Stimulated activated naive CD8-positive, alpha-beta T cell treated with anti-CD3 and anti-CD28 coated beads, Interleukin-15, Interleukin-2, amounts not matched to agents 100 ng/mL and 50 ng/mL, for 24 hours (primary cell): ENCODE measurements at regions not wholly inside any gene's neighbourhood (a gene's known extent, or its start where the extent isn't known, plus 50 kb on each side); places are given as distances from the start of the nearest gene placed in this dataset.
"Not testable (repeated sequence)": the region's sequence is repeated elsewhere in the genome, so short reads cannot be mapped to it uniquely, and the experiment has no call there.

Source experiments
- H3K27ac Mint-ChIP-seq: one replicate; pipeline ENCODE4 v1.8.0; 2021; ENCODE audit warnings: mild to moderate bottlenecking, mixed read lengths
- H3K27me3 Mint-ChIP-seq: one replicate; pipeline ENCODE4 v1.8.0; 2021; ENCODE audit warnings: mixed read lengths
- H3K36me3 Mint-ChIP-seq: one replicate; pipeline ENCODE4 v1.8.0; 2021; ENCODE audit warnings: low read depth, mixed read lengths
- H3K4me1 Mint-ChIP-seq: one replicate; pipeline ENCODE4 v1.8.0; 2021; ENCODE audit warnings: low read depth, mixed read lengths
- H3K4me3 Mint-ChIP-seq: one replicate; pipeline ENCODE4 v1.8.0; 2021; ENCODE audit warnings: mild to moderate bottlenecking, mixed read lengths
- H3K9me3 Mint-ChIP-seq: one replicate; pipeline ENCODE4 v1.8.0; 2021; ENCODE audit warnings: mixed read lengths

- Mint-ChIP-seq H3K9me3 (no peaks in the 10 kb centered on the region), H3K36me3 (no peaks in the 10 kb centered on the region), H3K4me3 (no peak overlapping the region), H3K4me1 (peaks cover 3% of the 10 kb centered on the region), H3K27me3 (no peaks in the 10 kb centered on the region), H3K27ac (no peak overlapping the region)
Measured at GRCh38 chr7:16961641-16962040, 79.9 kb upstream of the AGR3 start.

DNA sequence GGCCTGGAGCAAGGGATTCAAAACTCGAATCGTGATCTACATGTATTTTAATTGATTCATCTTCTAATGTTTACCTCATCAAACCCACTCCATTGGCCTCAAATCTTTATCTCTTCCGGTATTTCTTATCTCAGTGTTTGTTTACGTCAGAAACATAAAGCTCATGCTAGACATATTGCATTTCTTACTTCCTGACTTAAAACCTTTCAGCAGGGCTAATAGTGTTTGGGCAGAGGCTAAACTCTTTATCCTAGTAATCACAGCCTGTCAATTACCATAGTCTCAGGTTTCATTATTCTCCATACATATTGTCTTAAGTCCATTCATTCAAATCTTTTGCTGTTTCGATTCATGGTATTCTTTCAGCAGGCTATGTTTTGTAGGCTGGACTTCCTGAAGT lies 81.3 kb upstream of the AGR3 start:
- peaks cover 3% of the 10 kb centered on the region for H3K4me1 Mint-ChIP-seq
- H3K4me3 Mint-ChIP-seq, result no peak overlapping the region
- H3K27ac Mint-ChIP-seq, result no peak overlapping the region
- H3K27me3 Mint-ChIP-seq, result no peaks in the 10 kb centered on the region
- H3K9me3 Mint-ChIP-seq, result no peaks in the 10 kb centered on the region
- H3K36me3 Mint-ChIP-seq, result no peaks in the 10 kb centered on the region

DNA sequence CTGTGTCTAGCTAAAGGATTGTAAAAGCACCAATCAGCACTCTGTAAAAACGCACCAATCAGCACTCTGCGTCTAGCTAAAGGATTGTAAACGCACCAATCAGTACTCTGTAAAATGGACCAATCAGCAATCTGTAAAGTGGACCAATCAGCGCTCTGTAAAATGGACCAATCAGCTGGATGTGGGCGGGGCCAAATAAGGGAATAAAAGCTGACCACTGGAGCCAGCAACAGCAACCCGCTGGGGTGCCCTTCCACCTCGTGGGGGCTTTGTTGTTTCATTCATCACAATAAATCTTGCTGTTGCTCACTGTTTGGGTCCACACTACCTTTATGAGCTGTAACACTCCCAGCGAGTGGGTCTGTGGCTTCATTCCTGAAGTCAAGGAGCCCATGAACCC lies 83.9 kb upstream of the AGR3 start:
- H3K9me3 Mint-ChIP-seq, H3K27me3 Mint-ChIP-seq, H3K4me1 Mint-ChIP-seq, H3K4me3 Mint-ChIP-seq, H3K27ac Mint-ChIP-seq, H3K36me3 Mint-ChIP-seq: not testable (repeated sequence)

GRCh38 chr7:16967300-16967811 lies 85.6 kb upstream of the AGR3 start:
- Mint-ChIP-seq H3K27ac (no peak overlapping the region), H3K27me3 (no peaks in the 10 kb centered on the region), H3K4me1 (no peaks in the 10 kb centered on the region), H3K36me3 (no peaks in the 10 kb centered on the region), H3K4me3 (no peak overlapping the region), H3K9me3 (no peaks in the 10 kb centered on the region)

- Mint-ChIP-seq H3K27ac (no peak overlapping the region), H3K36me3 (no peaks in the 10 kb centered on the region), H3K4me3 (no peak overlapping the region), H3K9me3 (no peaks in the 10 kb centered on the region), H3K27me3 (no peaks in the 10 kb centered on the region), H3K4me1 (peaks cover 4% of the 10 kb centered on the region)
Measured at GRCh38 chr7:16970732-16971482, 89.1 kb upstream of the AGR3 start.

DNA sequence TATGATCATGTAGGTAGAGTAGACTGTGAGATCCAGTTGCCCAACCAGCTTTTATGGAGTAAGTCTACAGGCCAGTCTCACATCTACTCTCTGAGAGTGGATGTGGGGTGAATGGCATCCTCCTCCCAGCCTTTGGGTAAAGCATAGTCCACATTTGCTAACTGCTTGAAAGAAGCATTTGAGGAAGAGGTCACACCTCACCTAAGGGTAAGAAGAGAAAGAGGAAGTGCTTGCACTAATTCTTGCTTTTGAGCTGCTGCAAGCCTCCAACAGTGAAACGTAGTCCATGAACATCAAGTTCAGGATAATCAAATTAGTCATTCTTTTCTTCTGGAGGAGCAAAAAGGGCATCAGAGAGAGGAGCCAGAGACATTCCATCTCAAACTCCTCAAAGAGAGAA lies 93.9 kb upstream of the AGR3 start:
- Mint-ChIP-seq H3K27me3 (no peaks in the 10 kb centered on the region), H3K36me3 (no peaks in the 10 kb centered on the region), H3K9me3 (no peaks in the 10 kb centered on the region), H3K27ac (no peak overlapping the region), H3K4me3 (no peak overlapping the region), H3K4me1 (peaks cover 5% of the 10 kb centered on the region)

DNA sequence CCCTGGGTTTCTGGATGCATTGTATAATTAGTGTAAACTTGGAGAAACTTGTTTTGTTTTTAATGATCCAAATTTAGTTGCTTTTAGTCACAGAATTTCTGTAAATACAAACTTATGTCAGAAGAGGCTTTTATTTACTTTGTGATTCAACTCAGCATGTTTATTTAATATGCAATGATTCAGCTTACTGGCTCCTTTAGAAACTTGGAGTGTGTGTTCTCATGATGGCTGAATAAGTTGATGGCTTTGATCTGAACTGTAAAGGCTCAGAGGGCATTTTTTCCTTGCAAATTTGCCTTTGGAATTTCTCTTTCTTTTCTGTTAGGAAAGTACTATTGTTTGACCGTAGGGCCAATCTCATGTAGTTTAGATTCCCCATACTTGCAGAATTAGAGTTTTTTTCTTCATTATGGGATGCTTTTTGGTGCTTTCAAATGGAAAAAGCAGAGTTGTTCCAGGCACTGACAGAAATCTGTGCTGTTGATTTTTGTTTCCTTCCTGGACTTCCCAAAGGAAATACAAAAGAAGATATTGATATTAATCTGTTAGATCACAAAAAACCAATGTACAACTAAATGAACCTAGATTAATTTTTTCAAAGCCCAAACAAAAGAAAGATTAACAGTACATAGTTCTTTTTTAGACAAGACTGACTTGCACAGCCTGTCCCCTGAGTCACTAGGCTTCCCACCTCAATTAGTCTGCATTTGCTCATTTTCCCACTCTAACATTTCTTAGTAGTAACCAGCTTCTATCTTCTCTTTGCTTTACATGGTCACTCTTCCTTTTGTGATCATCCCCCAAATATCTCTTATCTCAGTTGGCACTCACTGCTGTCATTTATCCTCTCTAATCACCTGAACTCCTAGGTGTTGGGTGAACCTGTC lies 96.8 kb upstream of the AGR3 start:
- peaks cover 11% of the 10 kb centered on the region for H3K4me1 Mint-ChIP-seq
- H3K4me3 Mint-ChIP-seq, result no peak overlapping the region
- no peak overlapping the region for H3K27ac Mint-ChIP-seq
- H3K27me3 Mint-ChIP-seq, result no peaks in the 10 kb centered on the region
- no peaks in the 10 kb centered on the region for H3K36me3 Mint-ChIP-seq
- no peaks in the 10 kb centered on the region for H3K9me3 Mint-ChIP-seq

DNA sequence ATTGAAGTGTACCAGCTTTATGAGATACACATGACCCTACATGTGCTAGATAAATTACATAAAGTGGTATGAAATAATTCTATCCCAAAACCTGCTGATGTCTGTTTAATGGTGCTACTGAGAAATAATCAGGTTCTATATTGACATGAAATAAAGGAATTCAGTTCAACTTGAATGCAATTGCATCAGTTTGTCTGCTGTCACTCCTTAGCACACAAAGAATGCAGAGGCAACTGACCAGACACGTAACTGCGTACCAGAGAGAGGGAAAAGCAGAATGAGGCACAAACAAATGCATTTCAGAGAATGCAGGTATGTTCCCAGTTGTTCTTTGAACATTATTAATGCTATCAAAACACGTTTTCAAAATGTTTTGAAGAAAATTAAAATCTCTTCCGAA lies 98.8 kb upstream of the AGR3 start:
- peaks cover 2% of the 10 kb centered on the region for H3K27me3 Mint-ChIP-seq
- H3K27ac Mint-ChIP-seq, result no peak overlapping the region
- H3K4me1 Mint-ChIP-seq, result peaks cover 10% of the 10 kb centered on the region
- H3K36me3 Mint-ChIP-seq, result no peaks in the 10 kb centered on the region
- no peaks in the 10 kb centered on the region for H3K9me3 Mint-ChIP-seq
- H3K4me3 Mint-ChIP-seq, result no peak overlapping the region

DNA sequence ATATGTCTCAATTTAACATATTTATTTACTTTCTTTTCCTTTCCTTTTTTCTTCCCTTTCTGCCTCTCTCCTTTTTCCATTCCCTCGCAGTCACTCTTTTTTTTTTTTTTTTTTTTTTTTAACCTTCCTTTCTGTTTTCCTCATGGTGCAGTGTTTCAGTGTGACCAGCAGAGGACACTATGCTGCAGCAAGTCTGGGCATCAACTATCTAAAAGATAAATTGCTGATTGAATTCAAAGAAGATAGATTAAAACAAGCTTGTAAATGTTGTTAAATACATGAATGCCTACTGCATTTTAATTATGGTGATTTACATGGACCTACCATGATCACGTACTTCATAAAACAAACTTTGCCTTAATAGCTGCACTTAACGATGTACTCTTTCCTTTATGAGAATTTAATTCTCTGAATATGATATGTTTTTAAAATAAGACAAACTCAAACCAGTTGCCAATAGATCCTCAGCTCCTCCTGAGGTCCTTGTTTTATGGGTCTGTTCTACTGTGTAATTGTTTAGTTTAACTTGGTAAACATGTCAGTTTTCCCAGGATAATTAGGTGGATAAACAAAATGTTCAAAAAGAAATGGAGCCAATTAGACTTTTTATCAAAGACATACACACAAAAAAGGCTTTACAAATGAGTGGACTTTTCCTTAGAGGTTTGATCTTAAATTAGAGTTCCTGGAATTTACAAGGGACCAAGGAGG lies 101.0 kb upstream of the AGR3 start:
- H3K27me3 Mint-ChIP-seq, result peaks cover 3% of the 10 kb centered on the region
- no peak overlapping the region for H3K27ac Mint-ChIP-seq
- peaks cover 5% of the 10 kb centered on the region for H3K4me1 Mint-ChIP-seq
- H3K4me3 Mint-ChIP-seq, result no peak overlapping the region
- no peaks in the 10 kb centered on the region for H3K36me3 Mint-ChIP-seq
- H3K9me3 Mint-ChIP-seq, result no peaks in the 10 kb centered on the region

DNA sequence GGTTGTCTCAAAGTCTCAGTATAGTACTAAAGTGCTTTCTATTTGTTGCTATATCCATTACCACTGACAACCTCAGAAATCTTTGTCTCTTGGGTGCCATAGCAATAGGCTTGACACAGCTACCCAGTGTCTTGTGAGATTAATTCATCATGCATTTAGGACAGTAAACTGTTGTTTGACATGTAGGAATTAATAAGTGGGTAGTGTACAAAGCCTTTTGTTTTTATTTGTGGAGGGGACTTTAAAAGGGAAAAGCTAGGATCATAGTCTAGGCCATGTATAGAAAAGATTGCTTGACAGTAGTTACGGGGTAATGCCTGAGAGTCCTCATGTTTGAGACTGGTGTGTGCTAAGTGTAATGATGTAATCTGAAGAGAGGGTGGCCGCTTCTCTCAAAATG lies 102.6 kb upstream of the AGR3 start:
- peaks cover 5% of the 10 kb centered on the region for H3K4me1 Mint-ChIP-seq
- no peak overlapping the region for H3K4me3 Mint-ChIP-seq
- no peak overlapping the region for H3K27ac Mint-ChIP-seq
- peaks cover 3% of the 10 kb centered on the region for H3K27me3 Mint-ChIP-seq
- H3K36me3 Mint-ChIP-seq, result no peaks in the 10 kb centered on the region
- H3K9me3 Mint-ChIP-seq, result no peaks in the 10 kb centered on the region

DNA sequence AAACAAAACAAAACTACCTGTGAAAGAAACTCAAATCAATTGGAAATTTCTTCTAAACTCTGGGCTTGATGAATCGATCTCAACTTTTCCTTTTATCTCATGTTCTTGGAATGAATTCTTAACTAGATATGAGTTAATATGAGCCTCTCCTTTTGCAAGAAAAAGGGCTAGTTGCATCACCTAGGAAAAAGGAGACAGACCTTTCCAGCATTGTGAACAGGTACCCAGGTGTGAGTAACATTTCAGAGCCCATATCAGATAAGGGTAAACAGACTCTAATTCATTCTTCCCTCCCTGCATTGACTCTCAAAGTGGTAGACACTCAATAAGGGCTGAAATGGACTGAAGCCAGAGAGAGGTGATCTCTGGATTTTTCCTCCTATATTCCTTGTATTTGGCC lies 103.8 kb upstream of the AGR3 start:
- no peaks in the 10 kb centered on the region for H3K9me3 Mint-ChIP-seq
- H3K4me3 Mint-ChIP-seq, result no peak overlapping the region
- H3K4me1 Mint-ChIP-seq, result peaks cover 5% of the 10 kb centered on the region
- no peak overlapping the region for H3K27ac Mint-ChIP-seq
- H3K27me3 Mint-ChIP-seq, result peaks cover 3% of the 10 kb centered on the region
- H3K36me3 Mint-ChIP-seq, result no peaks in the 10 kb centered on the region

GRCh38 chr7:16986755-16987154 lies 105.0 kb upstream of the AGR3 start:
- Mint-ChIP-seq H3K9me3 (no peaks in the 10 kb centered on the region), H3K4me3 (no peak overlapping the region), H3K36me3 (no peaks in the 10 kb centered on the region), H3K4me1 (peaks cover 5% of the 10 kb centered on the region), H3K27me3 (peaks cover 3% of the 10 kb centered on the region), H3K27ac (no peak overlapping the region)

DNA sequence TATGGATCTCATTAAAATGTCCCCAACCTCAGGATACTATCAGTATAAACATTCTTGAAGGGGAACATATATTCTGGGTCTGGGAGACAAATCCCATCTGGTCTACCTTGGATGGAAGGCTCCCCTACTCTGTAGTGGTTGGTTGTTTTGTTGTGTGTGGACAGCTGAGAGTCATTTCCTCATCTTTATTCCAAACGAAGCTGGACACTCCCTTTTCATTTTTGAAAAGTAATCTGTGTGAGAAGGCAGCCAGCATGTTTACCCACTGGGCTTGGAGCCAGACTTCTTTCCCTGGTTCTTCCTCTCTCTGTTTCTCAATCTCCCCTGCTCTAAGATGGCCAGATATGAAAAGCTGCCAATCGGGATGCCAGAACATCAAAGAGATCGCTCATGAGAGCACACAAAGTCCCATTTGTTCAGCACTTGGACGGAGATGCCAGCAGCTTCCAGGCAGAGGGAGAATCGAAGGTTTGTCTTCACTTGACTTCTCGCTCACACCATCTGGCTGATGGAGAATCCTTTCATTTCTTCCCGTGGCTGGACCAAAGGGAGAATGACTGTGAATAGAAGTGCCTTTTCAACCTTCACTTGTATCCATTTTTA lies 108.1 kb upstream of the AGR3 start:
- Mint-ChIP-seq H3K4me1 (no peaks in the 10 kb centered on the region), H3K9me3 (no peaks in the 10 kb centered on the region), H3K36me3 (no peaks in the 10 kb centered on the region), H3K27ac (no peak overlapping the region), H3K27me3 (peaks cover 3% of the 10 kb centered on the region), H3K4me3 (no peak overlapping the region)

DNA sequence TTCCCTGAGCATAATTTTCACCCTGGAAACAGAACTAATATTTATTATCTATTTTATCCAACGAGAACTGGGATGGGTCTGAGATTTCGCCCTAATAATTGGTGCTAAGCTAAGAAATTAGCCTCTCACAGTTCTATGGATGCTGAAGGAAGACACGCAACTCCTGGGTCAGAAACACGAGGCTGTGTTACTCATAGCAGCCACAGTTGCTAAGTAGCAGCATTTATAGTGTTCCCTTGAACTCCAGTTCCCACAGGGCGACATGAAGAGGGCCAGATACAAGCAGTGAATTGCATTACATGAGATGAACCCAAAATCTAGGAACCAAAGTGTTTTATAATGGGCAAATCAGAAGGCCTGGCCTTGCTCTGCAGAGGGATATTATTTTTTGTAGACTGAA lies 109.8 kb upstream of the AGR3 start:
- H3K4me1 Mint-ChIP-seq, result no peaks in the 10 kb centered on the region
- no peaks in the 10 kb centered on the region for H3K27me3 Mint-ChIP-seq

GRCh38 chr7:16993543-16993942 lies 111.8 kb upstream of the AGR3 start:
- Mint-ChIP-seq H3K4me3 (no peak overlapping the region), H3K27me3 (no peaks in the 10 kb centered on the region), H3K36me3 (no peaks in the 10 kb centered on the region), H3K27ac (no peak overlapping the region), H3K4me1 (no peaks in the 10 kb centered on the region), H3K9me3 (peaks cover 13% of the 10 kb centered on the region)

More for the DNA sequence above, 109.8 kb upstream of the AGR3 start:
- Mint-ChIP-seq H3K9me3 (peaks cover 6% of the 10 kb centered on the region), H3K4me3 (no peak overlapping the region), H3K27ac (no peak overlapping the region), H3K36me3 (no peaks in the 10 kb centered on the region)
